Urinary bladder (tissue), 3 donors: ENCODE measurements at regions not wholly inside any gene's neighbourhood (a gene's known extent, or its start where the extent isn't known, plus 50 kb on each side); places are given as distances from the start of the nearest gene placed in this dataset.
A peak's percentile ranks its signal among the peaks of the same experiment; 100 is the strongest.

Experiments used
- DNase-seq: peaks from one replicate; pipeline ENCODE4 v3.0.0-alpha.2; 2015; ENCODE audit errors: extremely low spot score
- H3K27ac ChIP-seq: one replicate; pipeline ENCODE4 v1.5.1; 2013; ENCODE audit warnings: low read depth, mild to moderate bottlenecking, moderate library complexity
- H3K36me3 ChIP-seq: one replicate; pipeline ENCODE4 v1.6.1; 2013; ENCODE audit warnings: mild to moderate bottlenecking, moderate library complexity; ENCODE audit not compliant: insufficient read depth
- H3K4me1 ChIP-seq: one replicate; pipeline ENCODE4 v1.6.1; 2013; ENCODE audit warnings: mild to moderate bottlenecking, moderate library complexity; ENCODE audit not compliant: insufficient read depth
- H3K4me3 ChIP-seq: one replicate; pipeline ENCODE4 v1.5.1; 2013; ENCODE audit warnings: low read depth, low read length
- WGBS: extraction: QIAGEN DNeasy Blood & Tissue Kit; methylation state at CpG from one replicate; pipeline ENCODE4 v1.1.7; 2013; 5-methylcytosine and 5-hydroxymethylcytosine counted together
- donor health status: healthy with polysubstance abuse.
- donor health status: healthy.

DNA sequence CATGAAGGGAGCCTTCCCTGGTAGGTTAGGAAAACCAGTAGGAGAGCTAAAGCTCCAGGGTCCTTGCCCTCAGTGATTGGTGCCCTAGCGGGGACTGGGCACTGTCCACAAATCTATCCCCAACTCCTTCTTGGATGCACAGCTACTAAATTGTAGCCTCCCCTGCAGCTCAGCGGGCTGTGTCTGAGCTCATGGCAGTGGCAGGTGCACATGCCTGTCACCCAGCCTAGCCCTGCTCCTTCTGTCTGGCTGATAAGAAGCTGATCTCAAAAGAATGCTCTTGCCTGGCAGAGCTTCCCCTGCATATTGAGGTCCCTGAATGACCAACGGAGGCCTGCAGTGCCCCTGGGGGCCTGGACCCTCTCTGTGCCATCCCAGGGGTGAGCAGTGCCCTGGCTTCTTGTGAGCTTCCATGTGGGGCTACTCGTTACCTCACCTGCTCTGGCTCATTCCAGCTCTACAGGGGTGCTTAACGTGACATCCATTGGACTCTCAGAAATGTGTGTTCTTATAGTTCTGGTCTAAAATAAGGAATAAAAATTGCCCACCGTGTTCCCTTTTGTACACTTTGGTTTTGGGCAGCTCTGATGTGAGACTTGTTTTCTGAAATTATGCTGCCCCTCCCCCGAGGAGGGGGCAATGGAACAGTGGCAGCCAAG is 59.8 kb upstream of the ANTXRL start:
- no peak for DNase-seq
- 77% methylated on average over 7 of the region's 7 CpGs for WGBS

DNA sequence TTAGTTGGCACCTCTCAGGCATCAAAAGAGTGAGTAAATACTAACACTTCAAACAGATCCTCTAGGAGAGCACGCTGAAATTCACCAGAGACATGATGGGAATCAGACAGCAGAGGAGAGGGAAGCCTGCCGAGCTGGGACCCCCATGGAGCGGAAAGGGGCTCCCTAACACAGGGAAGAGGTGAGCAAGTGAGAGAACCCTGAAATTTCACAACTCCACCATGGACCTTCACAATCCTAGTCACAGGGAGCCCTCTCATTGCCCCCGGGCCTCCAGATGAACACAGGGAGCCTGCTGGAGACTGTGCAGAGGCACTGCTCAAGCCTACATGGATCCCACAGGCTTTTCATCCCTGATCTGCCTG is 59.2 kb upstream of the ANTXRL start:
- Histone ChIP-seq H3K4me1 (no peaks in the 10 kb centered on the region), H3K36me3 (no peaks in the 10 kb centered on the region), H3K27ac (no peak overlapping the region), H3K4me3 (no peak overlapping the region)
- 71% methylated on average over 4 of the region's 4 CpGs for WGBS
- DNase-seq: no peak

More for the DNA sequence above, 59.8 kb upstream of the ANTXRL start:
- Histone ChIP-seq H3K4me3 (no peak overlapping the region), H3K4me1 (no peaks in the 10 kb centered on the region), H3K36me3 (no peaks in the 10 kb centered on the region), H3K27ac (no peak overlapping the region)

DNA sequence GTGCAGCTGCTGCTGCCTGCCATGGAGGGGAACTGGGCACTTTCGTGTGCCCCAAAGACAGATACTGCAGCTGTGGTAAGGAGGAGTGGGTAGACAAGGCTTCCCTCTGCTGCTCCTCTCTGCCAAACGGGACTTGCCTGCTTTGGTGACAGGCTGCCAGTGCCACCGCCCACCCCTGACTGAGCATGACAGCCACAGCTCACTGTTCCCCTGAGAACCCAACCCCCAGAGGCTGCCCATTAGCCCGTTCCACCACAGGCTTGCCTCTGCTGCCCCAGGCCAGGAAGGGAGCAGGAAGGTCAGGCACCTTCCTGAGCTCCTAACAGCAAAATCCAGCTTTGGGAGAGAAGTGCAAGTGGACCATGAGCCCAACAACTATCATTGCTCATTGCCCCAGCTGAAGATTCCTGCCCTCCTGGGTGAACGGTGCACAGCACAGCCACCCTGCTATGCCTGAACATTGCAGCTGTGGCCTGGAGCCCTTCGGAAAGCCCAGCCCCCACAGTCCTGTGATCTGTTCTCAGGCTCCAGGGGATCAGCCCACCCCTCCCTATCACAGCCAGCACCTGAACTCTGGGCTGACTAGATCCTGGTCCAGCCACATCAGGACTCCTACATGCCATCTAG is 58.7 kb upstream of the ANTXRL start:
- Histone ChIP-seq H3K4me1 (no peaks in the 10 kb centered on the region), H3K36me3 (no peaks in the 10 kb centered on the region), H3K27ac (no peak overlapping the region), H3K4me3 (no peak overlapping the region)
- no peak for DNase-seq
- WGBS: 42% methylated on average over 6 of the region's 6 CpGs

DNA sequence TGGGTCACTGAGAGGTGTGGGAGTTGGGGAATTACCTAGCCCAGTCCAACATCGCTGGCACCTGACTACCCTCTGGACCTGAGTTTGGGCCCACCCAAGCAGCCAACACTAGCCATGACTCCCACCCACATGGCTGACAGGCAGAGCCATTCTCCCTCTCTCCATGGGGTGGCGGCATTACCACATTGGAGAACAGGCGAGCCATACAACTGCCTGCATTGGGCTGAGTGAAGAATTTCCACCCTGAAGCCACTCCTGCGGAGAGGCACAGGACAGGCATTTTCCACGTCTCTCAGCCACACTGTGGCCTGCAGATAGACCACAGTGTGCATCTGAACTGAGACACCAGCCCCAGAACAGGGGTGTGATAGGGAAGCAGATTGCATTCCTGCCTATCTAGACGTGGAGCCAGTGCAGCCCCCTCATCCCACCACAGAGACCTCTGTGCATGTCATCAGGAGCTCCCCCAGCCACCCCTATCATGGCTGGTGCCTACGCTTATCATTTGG is 58.2 kb upstream of the ANTXRL start:
- Histone ChIP-seq H3K27ac (no peak overlapping the region), H3K36me3 (no peaks in the 10 kb centered on the region), H3K4me3 (no peak overlapping the region), H3K4me1 (no peaks in the 10 kb centered on the region)
- 14% methylated on average over 7 of the region's 7 CpGs for WGBS
- peak; percentile 13 for DNase-seq

DNA sequence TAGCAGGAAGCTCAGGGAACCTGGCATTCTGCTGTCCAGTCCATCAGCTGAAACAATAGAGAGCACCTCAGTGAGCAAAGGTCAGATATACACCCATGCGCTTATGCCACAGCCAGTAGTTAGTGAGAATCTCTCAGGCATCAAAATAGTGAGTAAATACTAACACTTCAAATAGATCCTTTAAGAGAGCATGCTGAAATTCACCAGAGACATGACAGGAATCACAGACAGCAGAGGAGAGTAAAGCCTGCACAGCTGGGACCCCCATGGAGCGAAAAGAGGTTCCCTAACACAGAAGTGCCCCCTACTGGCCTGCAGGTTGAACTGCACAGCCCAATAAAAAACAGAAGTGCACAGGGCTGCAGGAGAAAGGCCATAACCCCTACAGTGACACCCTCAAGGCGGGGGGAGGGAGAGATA is 57.6 kb upstream of the ANTXRL start:
- DNase-seq: no peak
- WGBS: 60% methylated on average over 3 of the region's 3 CpGs

DNA sequence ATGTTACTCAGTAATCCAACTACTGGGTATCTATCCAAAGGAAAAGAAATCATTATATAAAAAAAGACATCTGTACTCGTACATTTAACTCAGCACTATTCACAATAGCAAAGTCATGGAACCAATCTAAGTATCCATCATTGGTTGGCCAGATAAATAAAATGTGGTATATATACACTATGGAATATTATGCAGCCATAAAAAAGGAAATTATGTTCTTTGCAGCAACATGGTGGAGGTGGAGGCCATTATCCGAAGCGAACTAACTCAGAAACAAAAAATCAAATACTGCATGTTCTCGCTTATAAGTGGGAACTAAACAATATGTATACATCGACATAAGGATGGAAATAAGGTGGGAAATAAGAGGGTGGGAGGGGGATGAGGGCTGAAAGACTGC is 56.2 kb upstream of the ANTXRL start:
- H3K4me1 ChIP-seq: no peaks in the 10 kb centered on the region
- H3K27ac ChIP-seq: no peak overlapping the region
- H3K36me3 ChIP-seq: no peaks in the 10 kb centered on the region
- H3K4me3 ChIP-seq: no peak overlapping the region
- 97% methylated on average over 5 of the region's 5 CpGs for WGBS
- DNase-seq: no peak

More for the DNA sequence above, 57.6 kb upstream of the ANTXRL start:
- Histone ChIP-seq H3K4me3 (no peak overlapping the region), H3K36me3 (no peaks in the 10 kb centered on the region), H3K27ac (no peak overlapping the region), H3K4me1 (no peaks in the 10 kb centered on the region)

DNA sequence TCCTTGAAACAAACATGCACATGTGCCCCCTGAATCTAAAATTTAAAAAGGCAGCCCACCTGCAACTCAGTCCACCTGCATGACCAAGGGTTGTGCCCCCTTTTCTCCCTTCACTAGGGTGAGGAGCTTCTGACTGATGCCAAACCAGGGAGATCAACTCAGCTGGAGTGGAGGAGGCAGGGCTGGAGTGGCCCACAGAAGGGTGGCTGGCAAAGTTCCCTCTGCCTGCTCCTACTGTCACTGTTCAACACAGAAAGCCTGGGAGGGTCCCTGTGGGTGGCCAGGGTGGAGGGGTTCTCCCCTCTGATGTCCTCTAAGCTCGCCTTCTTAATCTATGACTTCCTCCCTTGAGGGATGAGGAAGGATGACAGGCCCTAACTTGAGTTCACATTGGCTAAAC is 55.7 kb upstream of the ANTXRL start:
- Histone ChIP-seq H3K36me3 (no peaks in the 10 kb centered on the region), H3K4me3 (no peak overlapping the region), H3K4me1 (no peaks in the 10 kb centered on the region), H3K27ac (no peak overlapping the region)
- no peak for DNase-seq
- WGBS: 71% methylated on average over 1 of the region's 1 CpG

DNA sequence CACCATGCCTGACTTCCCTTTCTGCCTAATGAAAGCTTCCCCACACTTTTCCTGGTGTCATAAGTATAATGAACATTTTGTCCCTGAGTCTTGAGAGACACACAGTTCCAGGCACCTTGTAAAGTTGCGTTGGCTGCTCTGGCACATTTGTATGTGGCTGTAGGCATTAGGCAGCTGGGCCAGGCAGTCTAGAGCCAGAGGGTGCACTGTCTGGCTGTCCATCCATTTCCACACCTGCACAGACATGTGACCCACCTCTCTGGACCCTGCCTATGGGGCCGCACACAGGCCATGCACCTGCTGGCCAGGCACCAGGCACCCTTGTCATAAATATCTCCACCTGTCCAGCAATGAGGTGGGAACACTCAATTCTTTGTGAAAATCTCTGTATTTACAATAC is 54.7 kb upstream of the ANTXRL start:
- DNase-seq: no peak
- no peaks in the 10 kb centered on the region for H3K4me1 ChIP-seq
- WGBS: 93% methylated on average over 2 of the region's 2 CpGs
- H3K4me3 ChIP-seq: no peak overlapping the region
- H3K27ac ChIP-seq: no peak overlapping the region
- no peaks in the 10 kb centered on the region for H3K36me3 ChIP-seq

DNA sequence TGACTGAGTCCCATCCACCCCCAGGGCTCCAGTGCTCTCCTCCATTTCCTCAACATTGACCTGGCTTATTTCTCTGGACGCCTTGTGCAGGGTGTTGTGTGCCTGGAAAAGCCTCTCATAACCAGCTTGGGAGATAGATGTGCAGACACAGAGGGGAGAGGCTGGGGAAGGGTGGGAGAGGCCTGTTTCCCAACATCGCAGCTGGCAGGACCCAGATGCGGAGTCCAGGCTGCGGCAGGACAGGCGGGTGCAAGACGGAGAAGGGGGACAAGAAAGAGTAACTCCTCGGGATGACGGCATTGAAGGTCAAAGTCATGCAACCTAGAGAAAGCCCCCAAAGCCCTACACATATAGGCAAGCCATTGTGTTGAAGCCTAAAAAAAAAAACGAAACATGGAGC is 54.1 kb upstream of the ANTXRL start:
- Histone ChIP-seq H3K36me3 (no peaks in the 10 kb centered on the region), H3K27ac (no peak overlapping the region), H3K4me1 (no peaks in the 10 kb centered on the region), H3K4me3 (no peak overlapping the region)
- 85% methylated on average over 9 of the region's 9 CpGs for WGBS
- no peak for DNase-seq

DNA sequence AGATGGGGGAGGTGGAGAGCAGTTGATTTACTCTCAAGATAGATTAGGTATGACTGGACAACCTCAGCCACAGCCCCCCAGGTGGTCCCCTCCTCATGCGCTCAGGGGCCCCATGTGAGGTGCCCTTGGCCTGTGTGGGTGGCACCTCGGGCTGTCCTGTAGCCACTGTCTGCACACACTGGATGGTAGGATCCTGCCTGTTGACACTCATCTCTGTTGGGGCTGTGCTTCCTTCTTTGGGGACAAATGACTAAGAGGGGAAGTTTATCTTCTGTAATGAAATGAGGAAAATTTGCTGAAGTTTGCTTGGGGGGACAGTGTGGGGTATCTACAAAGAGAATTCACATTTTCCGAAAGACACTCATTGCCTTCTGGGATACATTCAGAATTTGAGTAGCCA is 53.6 kb upstream of the ANTXRL start:
- WGBS: 78% methylated on average over 3 of the region's 3 CpGs
- Histone ChIP-seq H3K4me3 (no peak overlapping the region), H3K4me1 (no peaks in the 10 kb centered on the region), H3K27ac (no peak overlapping the region), H3K36me3 (no peaks in the 10 kb centered on the region)
- no peak for DNase-seq

DNA sequence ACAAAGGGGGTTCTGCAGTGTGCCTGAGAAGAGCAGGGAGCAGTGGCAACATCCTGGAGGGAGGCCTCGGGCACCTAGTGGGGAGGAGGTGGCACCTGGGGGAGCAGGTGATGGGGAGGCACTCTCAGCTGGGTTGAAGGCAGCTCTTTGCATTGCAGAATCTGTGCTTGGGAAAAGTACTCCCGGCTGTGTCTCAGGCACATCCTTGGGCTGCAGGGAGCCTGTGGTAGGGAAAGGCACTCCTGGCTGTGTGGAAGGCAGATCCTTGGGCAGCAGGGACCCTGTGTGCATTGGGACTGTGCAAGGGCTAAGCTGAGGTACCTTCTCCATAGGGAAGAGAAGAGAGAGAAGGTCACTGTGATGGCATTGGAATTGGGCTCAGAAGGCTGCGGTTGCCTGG is 52.8 kb upstream of the ANTXRL start:
- no peak for DNase-seq
- Histone ChIP-seq H3K4me1 (no peaks in the 10 kb centered on the region), H3K36me3 (no peaks in the 10 kb centered on the region), H3K27ac (no peak overlapping the region), H3K4me3 (no peak overlapping the region)
- 79% methylated on average over 3 of the region's 3 CpGs for WGBS

DNA sequence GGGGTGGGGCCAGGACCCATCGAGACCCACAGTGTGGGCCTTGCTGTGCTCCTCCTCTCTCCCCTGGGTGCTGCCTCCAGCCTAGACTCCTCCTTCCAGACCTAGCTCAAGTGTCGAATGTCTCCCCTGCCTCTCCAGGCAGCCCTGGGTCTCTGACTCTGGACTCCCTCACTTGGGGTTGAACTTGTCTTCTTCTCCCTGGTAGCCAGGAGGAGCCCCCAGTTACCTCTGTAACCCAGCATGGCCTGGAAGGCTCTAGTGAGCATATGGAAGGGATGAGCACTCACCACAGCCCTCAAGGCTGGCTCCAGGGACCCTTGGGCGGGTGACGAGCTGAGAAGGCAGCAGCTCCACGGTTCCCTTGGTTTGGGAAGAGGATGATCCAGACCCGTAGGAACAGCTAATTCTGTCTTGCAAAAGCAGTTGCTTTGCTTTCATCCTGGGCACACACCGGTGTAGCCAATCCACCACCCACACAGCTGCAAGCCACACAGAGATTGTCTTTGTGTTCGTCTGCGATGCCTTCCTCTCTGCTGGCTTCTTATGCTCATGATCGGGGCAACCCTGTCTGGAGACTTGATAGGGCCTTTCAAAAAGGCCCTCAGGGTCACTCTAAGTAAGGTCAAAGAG is 52.3 kb upstream of the ANTXRL start:
- Histone ChIP-seq H3K4me3 (no peak overlapping the region), H3K4me1 (no peaks in the 10 kb centered on the region), H3K36me3 (no peaks in the 10 kb centered on the region), H3K27ac (no peak overlapping the region)
- 81% methylated on average over 10 of the region's 10 CpGs for WGBS
- DNase-seq: no peak

DNA sequence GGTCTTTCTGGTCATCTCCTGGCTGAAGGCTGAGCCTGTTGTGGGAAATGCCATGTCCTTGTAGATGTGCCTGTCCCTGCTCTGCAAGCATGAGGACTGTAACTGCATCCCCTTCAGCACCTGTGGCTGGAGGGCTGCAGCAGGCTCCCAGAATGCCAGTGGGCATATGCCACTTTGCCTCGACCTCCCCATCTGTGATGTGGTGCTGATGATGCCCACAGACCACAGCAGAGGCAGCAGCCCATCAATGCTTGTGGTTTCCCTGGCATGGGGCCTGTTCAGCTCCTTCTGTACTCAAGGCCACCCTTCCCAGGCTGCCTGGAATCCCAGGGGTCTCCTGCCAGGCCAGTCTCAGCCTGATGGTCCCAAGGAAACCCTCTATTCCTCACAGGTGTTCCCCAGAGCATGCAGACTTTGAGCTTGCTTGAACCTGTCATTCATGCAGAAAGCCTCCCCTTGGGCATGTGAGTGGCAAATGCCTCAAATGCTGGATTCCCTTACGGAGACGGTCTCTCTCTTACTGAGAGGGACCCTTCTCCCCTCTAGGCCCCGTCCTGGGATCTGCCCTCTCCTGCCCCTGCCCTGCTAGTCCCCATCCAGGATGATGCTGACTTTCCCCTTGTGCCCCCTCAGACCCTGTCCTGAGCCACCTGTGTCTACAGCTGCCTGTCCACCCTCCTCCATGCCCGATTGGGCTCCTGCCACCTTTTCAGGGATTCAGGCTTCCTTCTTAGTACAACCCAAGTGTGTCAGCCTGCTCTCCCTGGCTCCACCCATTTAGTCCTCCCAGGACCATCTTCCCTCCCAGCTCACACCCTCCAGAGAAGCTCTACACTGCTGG is 50.9 kb upstream of the ANTXRL start:
- Histone ChIP-seq H3K36me3 (no peaks in the 10 kb centered on the region), H3K4me1 (no peaks in the 10 kb centered on the region), H3K4me3 (no peak overlapping the region), H3K27ac (no peak overlapping the region)
- DNase-seq: no peak
- WGBS: 76% methylated on average over 5 of the region's 5 CpGs

DNA sequence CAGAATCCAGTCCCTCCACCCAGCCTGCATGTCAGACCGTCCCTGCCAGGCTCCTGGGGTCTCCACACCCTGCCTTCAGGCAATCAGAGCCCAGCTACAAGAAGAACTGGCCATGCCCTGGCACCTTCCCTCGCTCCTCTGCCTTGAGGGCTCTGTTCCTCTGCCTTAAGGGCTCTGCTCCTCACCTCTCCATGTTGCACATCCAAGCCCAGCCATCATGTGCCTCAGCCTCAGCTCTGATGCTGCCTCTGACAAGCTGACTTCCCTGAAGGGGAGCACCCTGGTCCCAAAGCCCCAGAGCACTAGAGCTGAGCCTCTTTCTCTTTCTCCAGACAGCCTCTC is 50.3 kb upstream of the ANTXRL start:
- no peaks in the 10 kb centered on the region for H3K4me1 ChIP-seq
- no peak overlapping the region for H3K27ac ChIP-seq
- no peak for DNase-seq
- WGBS: 88% methylated on average over 2 of the region's 2 CpGs
- H3K4me3 ChIP-seq: no peak overlapping the region
- no peaks in the 10 kb centered on the region for H3K36me3 ChIP-seq
